ENCODE measurements at regions not wholly inside any gene's neighbourhood (a gene's known extent, or its start where the extent isn't known, plus 50 kb on each side); places are given as distances from the start of the nearest gene placed in this dataset.

DNA sequence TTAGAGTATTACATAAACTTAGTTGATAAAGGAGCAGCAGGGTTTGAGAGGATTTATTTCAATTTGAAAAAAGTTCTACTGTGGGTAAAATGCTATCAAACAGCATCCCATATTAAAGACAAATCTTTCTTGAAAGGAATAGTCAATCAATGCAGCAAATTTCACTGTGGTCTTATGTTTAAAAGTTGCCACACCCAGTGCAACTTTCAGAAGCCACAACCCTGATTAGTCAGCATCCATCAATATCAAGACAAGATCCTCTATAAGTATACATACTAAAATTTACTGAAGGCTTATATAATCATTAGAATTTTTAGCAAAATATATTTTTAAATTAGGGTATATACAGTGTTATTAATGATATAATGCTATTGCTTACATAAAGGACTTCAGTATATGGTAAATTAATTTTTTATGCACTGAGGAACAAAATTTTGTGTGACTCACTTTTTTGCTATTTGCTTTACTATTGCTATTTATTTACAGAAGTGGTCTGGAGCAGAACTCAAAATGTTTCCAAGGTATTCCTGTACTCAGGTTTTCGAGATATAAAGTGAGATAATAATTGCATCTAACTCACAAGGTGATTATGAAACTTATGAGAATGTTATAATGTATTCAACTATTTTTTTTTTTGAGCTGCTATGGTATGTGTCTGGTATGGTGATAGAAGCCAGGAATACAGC, 1127.6 kb downstream of the ADGRL3 start:
- TF ChIP-seq POLR2A (IDR thresholded peaks at IDR 0.05; ENCODE audit: low read length) (no peak), GATA1 (IDR thresholded peaks at IDR 0.05; ENCODE audit: low read depth, low read length) (no peak)

All from erythroblast (primary cell).